GM12865 (cell line): ENCODE measurements at regions not wholly inside any gene's neighbourhood (a gene's known extent, or its start where the extent isn't known, plus 50 kb on each side); places are given as distances from the start of the nearest gene placed in this dataset.
A peak's percentile ranks its signal among the peaks of the same experiment; 100 is the strongest.

ENCODE experiments used
- DNase-seq: peaks from one replicate; pipeline ENCODE4 v3.0.0; 2010; ENCODE audit warnings: low read depth
- H3K4me3 ChIP-seq: 2 replicates; pipeline ENCODE4 v1.5.1; 2011; ENCODE audit warnings: mild to moderate bottlenecking, low read depth, low read length, control low read depth
- CTCF ChIP-seq: IDR thresholded peaks from 2 replicates; pipeline ENCODE4 v1.5.1; 2011; ENCODE audit warnings: low read length, control low read depth, low read depth, inconsistent platforms; ENCODE audit not compliant: insufficient read depth; ENCODE audit errors: missing control alignments

GRCh38 chr10:4671451-4672145 is 154.4 kb upstream of the AKR1E2 start:
- DNase-seq: no peak
- no peak for TF ChIP-seq CTCF
- H3K4me3 ChIP-seq: no peak overlapping the region

DNA sequence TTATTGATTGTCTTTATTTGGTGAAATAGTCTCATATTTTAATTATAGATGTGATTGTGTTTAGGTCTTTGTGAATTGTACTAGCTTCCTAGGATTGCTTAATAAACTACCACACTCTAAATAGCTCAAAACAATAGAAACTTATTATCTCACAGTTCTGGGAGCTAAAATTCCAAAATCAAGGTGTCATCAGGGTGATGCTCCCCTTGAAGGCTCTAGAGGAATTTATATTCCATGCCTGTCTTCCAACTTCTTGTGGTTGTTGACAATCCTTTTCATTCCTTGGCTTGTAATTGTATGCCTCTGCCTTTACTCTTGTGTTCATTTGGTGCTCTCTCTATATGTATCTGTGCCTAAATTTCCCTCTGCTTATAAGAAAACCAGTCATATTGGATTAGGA is 155.3 kb upstream of the AKR1E2 start:
- H3K4me3 ChIP-seq: no peak overlapping the region
- no peak for DNase-seq

GRCh38 chr10:4669585-4669984 is 156.4 kb upstream of the AKR1E2 start:
- H3K4me3 ChIP-seq: no peak overlapping the region
- TF ChIP-seq CTCF: no peak
- no peak for DNase-seq

More for the DNA sequence above, 155.3 kb upstream of the AKR1E2 start:
- TF ChIP-seq CTCF: no peak

DNA sequence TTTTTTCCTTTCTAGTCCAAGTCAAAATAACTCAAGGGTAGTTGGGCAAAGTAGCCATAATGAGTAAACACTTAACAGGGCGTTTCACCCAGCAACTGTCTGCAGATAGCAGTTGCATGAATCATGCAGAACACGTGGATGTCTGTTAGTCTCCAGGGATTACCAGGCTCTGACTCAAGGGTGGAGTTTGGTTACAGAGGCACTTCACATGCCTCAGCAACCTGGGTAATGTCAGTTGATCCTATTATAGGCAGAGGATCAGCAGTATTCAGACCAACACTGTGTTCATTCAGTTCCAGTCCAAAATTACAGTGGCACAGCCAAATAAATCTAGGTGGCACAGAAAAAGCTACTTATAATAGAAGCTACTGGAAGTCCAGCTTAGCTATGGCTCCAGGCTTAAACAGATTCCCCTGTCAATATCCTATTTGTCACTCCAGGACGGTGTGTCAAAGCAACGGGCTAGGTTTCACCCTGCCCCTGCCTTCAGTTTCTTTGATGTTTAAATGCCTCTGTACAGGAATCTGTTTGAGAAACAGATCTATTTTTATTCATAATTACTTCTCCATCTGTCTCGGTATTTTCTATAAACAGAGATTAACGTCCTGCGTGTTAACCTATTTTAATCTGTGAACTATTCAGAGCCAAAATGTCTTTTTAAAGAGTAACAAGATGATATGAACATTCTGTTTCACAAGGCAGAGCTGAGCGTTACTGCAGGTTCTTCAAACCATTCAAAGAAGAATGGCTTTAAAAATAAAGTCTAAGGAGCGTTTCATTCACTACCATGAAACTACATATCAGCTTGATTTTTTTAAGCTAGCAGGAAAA is 162.6 kb upstream of the AKR1E2 start:
- H3K4me3 ChIP-seq: no peak overlapping the region
- no peak for TF ChIP-seq CTCF
- DNase-seq: peak; percentile 26

GRCh38 chr10:4662576-4663161 is 163.3 kb upstream of the AKR1E2 start:
- no peak overlapping the region for H3K4me3 ChIP-seq
- TF ChIP-seq CTCF: no peak
- no peak for DNase-seq

DNA sequence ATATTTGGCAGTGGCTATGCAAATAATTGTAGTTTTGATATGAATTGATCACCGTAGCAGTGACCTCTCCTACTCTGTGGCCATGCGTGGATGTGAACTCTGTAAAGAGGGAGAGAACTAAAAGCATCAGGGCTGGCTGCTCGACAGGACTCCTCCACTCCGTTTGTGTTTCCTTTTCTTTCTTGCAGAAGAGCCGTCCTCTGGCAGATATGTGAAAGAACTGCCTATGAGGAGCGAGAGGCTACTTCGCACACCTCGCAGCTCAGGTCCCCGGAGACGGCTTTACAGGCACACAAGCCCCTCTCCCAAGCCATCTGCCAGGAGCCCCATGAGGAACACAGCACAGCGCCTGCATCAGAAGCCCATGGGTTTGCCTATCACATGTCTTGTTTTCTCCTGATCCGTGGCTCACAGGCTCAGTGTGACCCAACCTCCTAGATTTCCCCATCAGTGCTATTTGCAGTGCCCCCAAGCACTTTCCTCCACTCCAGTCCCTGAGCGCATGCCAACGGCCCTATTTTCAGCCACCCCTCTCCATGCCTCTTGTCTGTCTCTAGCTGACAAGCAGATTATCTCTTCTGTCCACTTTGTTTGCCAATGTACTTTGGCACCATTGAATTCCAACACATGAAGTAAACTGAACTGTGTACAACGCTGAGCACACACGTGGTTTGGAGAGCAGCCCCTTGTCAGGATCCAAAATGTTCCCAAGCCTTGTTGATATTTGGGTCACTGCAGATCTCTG is 164.3 kb upstream of the AKR1E2 start:
- DNase-seq: no peak
- H3K4me3 ChIP-seq: no peak overlapping the region
- TF ChIP-seq CTCF: no peak
